GM10266 (cell line): ENCODE measurements at regions not wholly inside any gene's neighbourhood (a gene's known extent, or its start where the extent isn't known, plus 50 kb on each side); places are given as distances from the start of the nearest gene placed in this dataset.

ENCODE experiments used
- DNase-seq: peaks from one replicate; pipeline ENCODE4 v3.0.0; 2012; ENCODE audit errors: extremely low spot score
- TF ChIP-seq, protein P1 (sequence below): IDR thresholded peaks from 2 replicates; pipeline ENCODE4 v1.5.1; 2012; ENCODE audit warnings: mild to moderate bottlenecking, low read depth; ENCODE audit not compliant: control insufficient read depth, insufficient read depth; ENCODE audit errors: missing control alignments

DNA sequence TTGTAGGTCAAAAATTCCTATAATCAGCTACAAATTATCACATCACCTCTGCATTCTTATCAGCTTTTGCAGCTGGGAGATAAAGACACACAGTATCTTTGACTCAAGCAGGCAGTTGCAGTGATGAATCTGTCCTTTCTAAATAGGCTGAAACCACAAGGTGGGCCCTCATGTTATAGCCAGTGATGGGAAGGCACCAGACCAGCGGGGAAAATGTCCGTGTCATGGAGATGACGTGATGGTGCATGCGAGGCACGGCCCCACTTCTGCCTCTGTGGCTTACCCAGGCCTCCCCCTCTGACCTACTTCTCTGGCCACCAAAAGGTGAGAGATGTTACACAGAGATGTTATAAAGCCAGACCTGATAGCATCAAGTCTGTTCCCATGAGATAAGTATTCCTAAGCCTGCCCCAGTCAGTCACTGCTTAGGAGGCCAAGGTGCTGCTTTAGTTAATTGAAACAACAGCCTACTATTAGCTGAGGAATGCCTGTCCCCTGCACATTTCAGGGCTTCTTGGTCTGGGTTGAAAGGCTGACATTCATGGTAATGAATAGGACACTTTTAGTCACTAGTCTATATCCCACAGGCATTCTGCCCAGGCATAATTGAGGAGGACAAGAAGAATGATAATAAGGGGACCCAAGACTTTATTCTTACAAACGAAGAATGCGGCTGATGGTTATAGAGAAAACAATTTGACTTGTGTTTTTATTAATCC is 327.9 kb downstream of the LPIN1 start:
- TF ChIP-seq, protein P1, sequence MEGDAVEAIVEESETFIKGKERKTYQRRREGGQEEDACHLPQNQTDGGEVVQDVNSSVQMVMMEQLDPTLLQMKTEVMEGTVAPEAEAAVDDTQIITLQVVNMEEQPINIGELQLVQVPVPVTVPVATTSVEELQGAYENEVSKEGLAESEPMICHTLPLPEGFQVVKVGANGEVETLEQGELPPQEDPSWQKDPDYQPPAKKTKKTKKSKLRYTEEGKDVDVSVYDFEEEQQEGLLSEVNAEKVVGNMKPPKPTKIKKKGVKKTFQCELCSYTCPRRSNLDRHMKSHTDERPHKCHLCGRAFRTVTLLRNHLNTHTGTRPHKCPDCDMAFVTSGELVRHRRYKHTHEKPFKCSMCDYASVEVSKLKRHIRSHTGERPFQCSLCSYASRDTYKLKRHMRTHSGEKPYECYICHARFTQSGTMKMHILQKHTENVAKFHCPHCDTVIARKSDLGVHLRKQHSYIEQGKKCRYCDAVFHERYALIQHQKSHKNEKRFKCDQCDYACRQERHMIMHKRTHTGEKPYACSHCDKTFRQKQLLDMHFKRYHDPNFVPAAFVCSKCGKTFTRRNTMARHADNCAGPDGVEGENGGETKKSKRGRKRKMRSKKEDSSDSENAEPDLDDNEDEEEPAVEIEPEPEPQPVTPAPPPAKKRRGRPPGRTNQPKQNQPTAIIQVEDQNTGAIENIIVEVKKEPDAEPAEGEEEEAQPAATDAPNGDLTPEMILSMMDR: no peak
- DNase-seq: no peak

GRCh38 chr2:12074845-12075217 is 328.4 kb downstream of the LPIN1 start:
- DNase-seq: no peak
- TF ChIP-seq, protein P1: no peak

GRCh38 chr2:12075603-12076002 is 329.2 kb downstream of the LPIN1 start:
- TF ChIP-seq, protein P1: no peak
- DNase-seq: no peak

GRCh38 chr2:12076810-12077209 is 330.4 kb downstream of the LPIN1 start:
- TF ChIP-seq, protein P1: no peak
- DNase-seq: no peak

GRCh38 chr2:12080360-12080759 is 333.9 kb downstream of the LPIN1 start:
- TF ChIP-seq, protein P1: no peak
- no peak for DNase-seq

DNA sequence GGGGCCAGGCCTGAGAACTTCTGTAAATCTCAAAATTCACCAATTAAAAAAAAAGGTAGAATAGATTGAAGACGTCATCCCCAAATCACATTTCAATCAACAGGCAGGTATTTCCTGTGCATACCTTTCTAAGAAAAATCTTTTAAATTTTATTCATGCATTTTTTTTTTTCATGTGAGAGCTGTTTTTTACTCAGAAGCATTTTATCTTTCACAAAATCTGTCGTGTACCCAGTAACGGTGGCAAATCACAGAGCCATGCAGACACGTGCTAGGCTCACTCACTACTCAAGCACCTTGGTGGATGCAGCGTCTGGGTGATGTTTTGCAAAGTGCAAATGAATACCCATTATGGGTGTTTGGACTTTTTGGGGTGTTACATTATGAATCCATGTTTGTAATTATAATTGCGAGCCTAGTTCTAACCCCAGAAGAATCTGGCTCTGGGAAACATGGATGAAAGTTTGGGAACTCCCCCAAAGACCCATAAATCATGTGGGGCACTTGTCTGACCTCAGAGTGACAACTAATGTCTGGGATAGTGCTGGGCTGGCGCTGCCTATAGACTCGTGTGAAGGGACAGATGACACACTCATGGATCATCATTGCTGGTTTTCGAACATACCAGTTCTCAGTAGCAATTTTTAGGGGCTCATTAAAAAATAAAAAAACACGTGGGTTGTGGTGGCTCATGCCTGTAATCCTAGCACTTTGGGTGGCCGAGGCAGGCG is 335.2 kb downstream of the LPIN1 start:
- DNase-seq: no peak
- TF ChIP-seq, protein P1: no peak

GRCh38 chr2:12083081-12083581 is 336.7 kb downstream of the LPIN1 start:
- TF ChIP-seq, protein P1: no peak
- no peak for DNase-seq
